ENCODE measurements at regions not wholly inside any gene's neighbourhood (a gene's known extent, or its start where the extent isn't known, plus 50 kb on each side); places are given as distances from the start of the nearest gene placed in this dataset.

- peak in 1 of 2 experiments; percentile 3 for DNase-seq
These were observed 231.1 kb upstream of the DPH6 start for GRCh38 chr15:35777061-35777460.

- DNase-seq, result no peak
These were observed 237.2 kb upstream of the DPH6 start for GRCh38 chr15:35783203-35783602.

- DNase-seq, result peak; percentile 20 to 55
These were observed 238.8 kb upstream of the DPH6 start for GRCh38 chr15:35784745-35785144.

GRCh38 chr15:35810007-35810406 is 264.0 kb upstream of the DPH6 start:
- DNase-seq, result no peak

- DNase-seq, result no peak
These were observed 267.6 kb upstream of the DPH6 start for GRCh38 chr15:35813573-35813972.

- no peak for DNase-seq
These were observed 272.9 kb upstream of the DPH6 start for GRCh38 chr15:35818846-35819245.

- no peak for DNase-seq
These were observed 276.2 kb upstream of the DPH6 start for GRCh38 chr15:35822153-35822552.

GRCh38 chr15:35827141-35827540 is 281.2 kb upstream of the DPH6 start:
- DNase-seq, result no peak

- no peak for DNase-seq
These were observed 281.9 kb upstream of the DPH6 start for GRCh38 chr15:35827911-35828310.

- no peak for DNase-seq
These were observed 287.6 kb upstream of the DPH6 start for GRCh38 chr15:35833581-35833980.

GRCh38 chr15:35834216-35834830 is 288.4 kb upstream of the DPH6 start:
- no peak for DNase-seq

- no peak for DNase-seq
These were observed 288.9 kb upstream of the DPH6 start for GRCh38 chr15:35834866-35835265.

GRCh38 chr15:35838424-35839111 is 292.6 kb upstream of the DPH6 start:
- DNase-seq, result no peak

GRCh38 chr15:35842631-35843030 is 296.7 kb upstream of the DPH6 start:
- DNase-seq, result no peak

GRCh38 chr15:35843498-35843897 is 297.5 kb upstream of the DPH6 start:
- no peak for DNase-seq

GRCh38 chr15:35850284-35850683 is 304.3 kb upstream of the DPH6 start:
- no peak for DNase-seq

GRCh38 chr15:35851491-35851890 is 305.5 kb upstream of the DPH6 start:
- DNase-seq, result no peak

GRCh38 chr15:35852818-35853624 is 307.1 kb upstream of the DPH6 start:
- DNase-seq, result no peak

- DNase-seq, result no peak
These were observed 308.4 kb upstream of the DPH6 start for GRCh38 chr15:35854316-35854715.

- no peak for DNase-seq
These were observed 311.7 kb upstream of the DPH6 start for GRCh38 chr15:35857567-35858226.

GRCh38 chr15:35858707-35859106 is 312.7 kb upstream of the DPH6 start:
- no peak for DNase-seq

- DNase-seq, result no peak
These were observed 317.7 kb upstream of the DPH6 start for GRCh38 chr15:35863655-35864054.

GRCh38 chr15:35867356-35867755 is 321.4 kb upstream of the DPH6 start:
- no peak for DNase-seq

Measured in NCI-H1930 (cell line).